IMR-90 (cell line): ENCODE measurements at regions not wholly inside any gene's neighbourhood (a gene's known extent, or its start where the extent isn't known, plus 50 kb on each side); places are given as distances from the start of the nearest gene placed in this dataset.

Experiments used
- ATAC-seq: fragments of 200-7000 bp; cut with Tn5 transposase; 2 replicates; pipeline ENCODE4 v1.9.1; 2020; ENCODE audit warnings: low read depth, mild to moderate bottlenecking, moderate library complexity
- BruUV-seq: library from RNA; stranded (reverse); fragments of 400-500 nt; replicated peaks from 2 replicates; lab custom pipeline; 2021; lab: Mats Ljungman, UMichigan
- CTCF ChIA-PET: fragments of 300-600 bp; formaldehyde crosslinking; extraction: SDS; loops from one replicate; lab custom pipeline; 2021; ENCODE audit warnings: antibody characterized with exemption; lab: Yijun Ruan, JAX
- POLR2A ChIA-PET: fragments of 300-600 bp; sonication (Branson Sonifier 250); formaldehyde crosslinking; loops from one replicate; lab custom pipeline; 2022; ENCODE audit warnings: antibody characterized with exemption; ENCODE audit not compliant: unreplicated experiment; lab: Charles Lee
- DNase-seq: peaks from one replicate; pipeline ENCODE4 v3.0.0; 2013
- H2AFZ ChIP-seq: replicated peaks from 2 replicates; pipeline ENCODE3; 2013; ENCODE audit warnings: low read length, mild to moderate bottlenecking; ENCODE audit not compliant: poor library complexity
- H2AK5ac ChIP-seq: 2 replicates; pipeline ENCODE4 v1.6.1; 2013; ENCODE audit warnings: low read depth, low read length, inconsistent platforms
- H2AK9ac ChIP-seq: replicated peaks from 2 replicates; pipeline ENCODE3; 2013; ENCODE audit warnings: mild to moderate bottlenecking, low read depth, low read length, moderate library complexity; ENCODE audit not compliant: poor library complexity
- H2BK120ac ChIP-seq: 2 replicates; pipeline ENCODE4 v1.6.1; 2013; ENCODE audit warnings: low read depth, low read length, inconsistent platforms
- H2BK15ac ChIP-seq: 3 replicates; pipeline ENCODE4 v1.6.1; 2013; ENCODE audit warnings: low read depth, low read length, inconsistent platforms
- H2BK20ac ChIP-seq: 2 replicates; pipeline ENCODE4 v1.6.1; 2013; ENCODE audit warnings: low read depth, mild to moderate bottlenecking, inconsistent platforms, low read length, moderate library complexity
- H2BK5ac ChIP-seq: 2 replicates; pipeline ENCODE4 v1.6.1; 2013; ENCODE audit warnings: mild to moderate bottlenecking, low read depth, low read length, inconsistent platforms; ENCODE audit not compliant: poor library complexity, severe bottlenecking
- H3K14ac ChIP-seq: replicated peaks from 2 replicates; pipeline ENCODE4 v1.6.1; 2013; ENCODE audit warnings: low read depth, low read length, inconsistent platforms
- H3K18ac ChIP-seq: 2 replicates; pipeline ENCODE4 v1.6.1; 2013; ENCODE audit warnings: low read depth, low read length, control low read depth
- H3K23ac ChIP-seq: 2 replicates; pipeline ENCODE4 v1.6.1; 2013; ENCODE audit warnings: low read depth, low read length, inconsistent platforms
- H3K27ac ChIP-seq: 2 replicates; pipeline ENCODE4 v1.5.1; 2013; ENCODE audit warnings: mild to moderate bottlenecking, control low read depth, low read length; ENCODE audit not compliant: insufficient read depth
- H3K27me3 ChIP-seq: 2 replicates; pipeline ENCODE4 v1.6.1; 2013; ENCODE audit warnings: low read length; ENCODE audit not compliant: control insufficient read depth, insufficient read depth
- H3K36me3 ChIP-seq: 2 replicates; pipeline ENCODE4 v1.6.1; 2013; ENCODE audit warnings: low read length, mixed read lengths; ENCODE audit not compliant: control insufficient read depth, insufficient read depth
- H3K4ac ChIP-seq: 2 replicates; pipeline ENCODE4 v1.6.1; 2013; ENCODE audit warnings: low read depth, low read length, inconsistent platforms
- H3K4me1 ChIP-seq: 2 replicates; pipeline ENCODE4 v1.6.1; 2013; ENCODE audit warnings: low read length, mixed read lengths; ENCODE audit not compliant: control insufficient read depth, insufficient read depth
- H3K4me2 ChIP-seq: 2 replicates; pipeline ENCODE4 v1.6.1; 2013; ENCODE audit warnings: low read depth, mild to moderate bottlenecking, control low read depth, low read length, moderate library complexity
- H3K4me3 ChIP-seq: 2 replicates; pipeline ENCODE4 v1.5.1; 2013; ENCODE audit warnings: low read depth, mild to moderate bottlenecking, control low read depth, low read length, moderate library complexity; ENCODE audit not compliant: insufficient read depth
- H3K56ac ChIP-seq: 2 replicates; pipeline ENCODE4 v1.6.1; 2013; ENCODE audit warnings: low read length, inconsistent platforms; ENCODE audit not compliant: insufficient read depth; ENCODE audit errors: extremely low read depth
- H3K79me1 ChIP-seq, 2 experiments: 2 replicates each; pipeline ENCODE4 v1.6.1; 2013; ENCODE audit warnings: low read length in 2 of 2, inconsistent platforms in 1 of 2, low read depth in 1 of 2
- H3K9ac ChIP-seq: 2 replicates; pipeline ENCODE4 v1.6.1; 2013; ENCODE audit warnings: low read depth, low read length, control low read depth
- H3K9me1 ChIP-seq: 2 replicates; pipeline ENCODE4 v1.6.1; 2013; ENCODE audit warnings: low read length, inconsistent platforms; ENCODE audit not compliant: insufficient read depth
- H3K9me3 ChIP-seq: 2 replicates; pipeline ENCODE4 v1.6.1; 2013; ENCODE audit warnings: low read length; ENCODE audit not compliant: control insufficient read depth, insufficient read depth
- H4K20me1 ChIP-seq: 2 replicates; pipeline ENCODE4 v1.6.1; 2013; ENCODE audit warnings: low read length, inconsistent platforms; ENCODE audit not compliant: insufficient read depth
- H4K5ac ChIP-seq: 2 replicates; pipeline ENCODE4 v1.6.1; 2013; ENCODE audit warnings: mild to moderate bottlenecking, low read depth, low read length, control low read depth
- H4K8ac ChIP-seq, 2 experiments: 2 replicates each; pipeline ENCODE4 v1.6.1; 2013; ENCODE audit warnings: low read depth in 2 of 2, low read length in 2 of 2, control low read depth in 1 of 2, inconsistent platforms in 1 of 2
- H4K91ac ChIP-seq: 2 replicates; pipeline ENCODE4 v1.6.1; 2013; ENCODE audit warnings: low read depth, low read length, inconsistent platforms; ENCODE audit not compliant: insufficient read depth
- BHLHE40 ChIP-seq: fragments of 150-350 bp; IDR thresholded peaks from 2 replicates; pipeline ENCODE4 v1.6.1; 2016; ENCODE audit warnings: mild to moderate bottlenecking, low read depth, low read length
- CEBPB ChIP-seq: IDR thresholded peaks from 2 replicates; pipeline ENCODE4 v1.6.1; 2012; ENCODE audit warnings: low read depth, low read length, improper control_type of control experiment
- FOS ChIP-seq: fragments of 150-350 bp; IDR thresholded peaks from 2 replicates; pipeline ENCODE4 v1.6.1; 2016; ENCODE audit warnings: low read depth, low read length
- MXI1 ChIP-seq: IDR thresholded peaks from 2 replicates; pipeline ENCODE4 v1.6.1; 2012; ENCODE audit warnings: low read depth, mild to moderate bottlenecking, low read length, moderate library complexity, borderline replicate concordance
- POLR2A ChIP-seq: IDR thresholded peaks from 2 replicates; pipeline ENCODE4 v1.6.1; 2012; ENCODE audit warnings: mild to moderate bottlenecking, low read depth, low read length
- RFX5 ChIP-seq: IDR thresholded peaks from 2 replicates; pipeline ENCODE4 v1.8.0; 2012; ENCODE audit warnings: low read depth, mild to moderate bottlenecking, low read length, moderate library complexity
- WGBS, 2 experiments: methylation state at CpG; one replicate each; pipeline versions ENCODE4 v1.1.5 to v1.1.7; 2013; ENCODE audit warnings: missing lambda C conversion rate in 2 of 2; ENCODE audit not compliant: insufficient read length in 1 of 2; ENCODE audit errors: extremely low coverage in 2 of 2; 5-methylcytosine and 5-hydroxymethylcytosine counted together
- dilution Hi-C: fragments of 300-500 bp; cut with HindIII; formaldehyde crosslinking; loops from one replicate; pipeline ENCODE4 v1.14.3; 2018; ENCODE audit warnings: low sequenced_read_pairs; ENCODE audit not compliant: unreplicated experiment
- in situ Hi-C: fragments of 300-500 bp; cut with MboI; formaldehyde crosslinking; loops from 3 replicates; pipeline ENCODE4 v1.14.3; 2019; ENCODE audit warnings: low sequenced_read_pairs, inconsistent platforms, mixed read lengths
- intact Hi-C: fragments of 100-400 bp; cut with micrococcal nuclease; formaldehyde crosslinking; loops from 2 replicates; pipeline ENCODE4 v1.10.0; 2022
- TF ChIP-seq, protein P1 (sequence below): conservative IDR thresholded peaks from 2 replicates; pipeline ENCODE4 v1.5.1; 2012; ENCODE audit warnings: mild to moderate bottlenecking, low read depth, low read length, improper control_type of control experiment
- TF ChIP-seq, protein P2 (sequence below): fragments of 150-350 bp; IDR thresholded peaks from 2 replicates; pipeline ENCODE4 v1.6.1; 2017; ENCODE audit warnings: mild to moderate bottlenecking, antibody characterized with exemption, low read length, low read depth
- TF ChIP-seq, protein P3 (sequence below): fragments of 150-350 bp; IDR thresholded peaks from 2 replicates; pipeline ENCODE4 v1.6.1; 2016; ENCODE audit warnings: low read depth, mild to moderate bottlenecking, low read length, moderate library complexity, borderline replicate concordance

DNA sequence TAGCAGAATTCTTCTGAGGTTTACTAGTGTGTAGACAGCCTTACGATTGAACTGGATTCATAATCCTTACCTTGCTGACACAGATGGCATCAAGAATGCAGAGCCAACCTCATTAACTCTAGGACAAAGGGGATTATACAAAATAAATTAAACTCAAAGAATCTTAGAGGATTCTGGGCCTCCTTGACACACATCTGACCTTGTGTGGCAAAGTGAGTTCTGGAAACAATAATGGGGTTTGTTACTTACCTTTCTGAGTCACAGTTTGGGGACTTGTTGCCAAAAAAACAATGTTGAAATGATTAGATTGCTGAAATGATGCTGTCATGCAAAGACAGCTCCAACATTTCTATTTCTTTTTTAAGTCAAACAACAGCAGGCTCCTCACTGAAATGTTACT is 179.1 kb upstream of the ISX start:
- no peaks in the 10 kb centered on the region for H3K4me1 ChIP-seq
- ChIA-PET CTCF (no interaction called here), POLR2A (no interaction called here)
- BruUV-seq = no TSS peak
- ATAC-seq = no peak
- no peak overlapping the region for H3K4ac ChIP-seq
- H3K9me1 ChIP-seq = no peaks in the 10 kb centered on the region
- H3K18ac ChIP-seq = no peak overlapping the region
- no peak overlapping the region for H4K5ac ChIP-seq
- H3K9me3 ChIP-seq = peaks cover 9% of the 10 kb centered on the region
- no peak overlapping the region for H3K27ac ChIP-seq
- no peak overlapping the region for H3K9ac ChIP-seq
- in situ Hi-C loops = no loop called here
- intact Hi-C loops = no loop called here
- H3K4me3 ChIP-seq = no peak overlapping the region
- no peak overlapping the region for H2AK9ac ChIP-seq
- H3K36me3 ChIP-seq = no peaks in the 10 kb centered on the region
- TF ChIP-seq CEBPB (no peak), MXI1 (no peak), FOS (no peak), BHLHE40 (no peak), RFX5 (no peak), POLR2A (no peak)
- TF ChIP-seq, protein P1, sequence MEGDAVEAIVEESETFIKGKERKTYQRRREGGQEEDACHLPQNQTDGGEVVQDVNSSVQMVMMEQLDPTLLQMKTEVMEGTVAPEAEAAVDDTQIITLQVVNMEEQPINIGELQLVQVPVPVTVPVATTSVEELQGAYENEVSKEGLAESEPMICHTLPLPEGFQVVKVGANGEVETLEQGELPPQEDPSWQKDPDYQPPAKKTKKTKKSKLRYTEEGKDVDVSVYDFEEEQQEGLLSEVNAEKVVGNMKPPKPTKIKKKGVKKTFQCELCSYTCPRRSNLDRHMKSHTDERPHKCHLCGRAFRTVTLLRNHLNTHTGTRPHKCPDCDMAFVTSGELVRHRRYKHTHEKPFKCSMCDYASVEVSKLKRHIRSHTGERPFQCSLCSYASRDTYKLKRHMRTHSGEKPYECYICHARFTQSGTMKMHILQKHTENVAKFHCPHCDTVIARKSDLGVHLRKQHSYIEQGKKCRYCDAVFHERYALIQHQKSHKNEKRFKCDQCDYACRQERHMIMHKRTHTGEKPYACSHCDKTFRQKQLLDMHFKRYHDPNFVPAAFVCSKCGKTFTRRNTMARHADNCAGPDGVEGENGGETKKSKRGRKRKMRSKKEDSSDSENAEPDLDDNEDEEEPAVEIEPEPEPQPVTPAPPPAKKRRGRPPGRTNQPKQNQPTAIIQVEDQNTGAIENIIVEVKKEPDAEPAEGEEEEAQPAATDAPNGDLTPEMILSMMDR = no peak
- TF ChIP-seq, protein P2, sequence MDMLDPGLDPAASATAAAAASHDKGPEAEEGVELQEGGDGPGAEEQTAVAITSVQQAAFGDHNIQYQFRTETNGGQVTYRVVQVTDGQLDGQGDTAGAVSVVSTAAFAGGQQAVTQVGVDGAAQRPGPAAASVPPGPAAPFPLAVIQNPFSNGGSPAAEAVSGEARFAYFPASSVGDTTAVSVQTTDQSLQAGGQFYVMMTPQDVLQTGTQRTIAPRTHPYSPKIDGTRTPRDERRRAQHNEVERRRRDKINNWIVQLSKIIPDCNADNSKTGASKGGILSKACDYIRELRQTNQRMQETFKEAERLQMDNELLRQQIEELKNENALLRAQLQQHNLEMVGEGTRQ = no peak
- TF ChIP-seq, protein P3, sequence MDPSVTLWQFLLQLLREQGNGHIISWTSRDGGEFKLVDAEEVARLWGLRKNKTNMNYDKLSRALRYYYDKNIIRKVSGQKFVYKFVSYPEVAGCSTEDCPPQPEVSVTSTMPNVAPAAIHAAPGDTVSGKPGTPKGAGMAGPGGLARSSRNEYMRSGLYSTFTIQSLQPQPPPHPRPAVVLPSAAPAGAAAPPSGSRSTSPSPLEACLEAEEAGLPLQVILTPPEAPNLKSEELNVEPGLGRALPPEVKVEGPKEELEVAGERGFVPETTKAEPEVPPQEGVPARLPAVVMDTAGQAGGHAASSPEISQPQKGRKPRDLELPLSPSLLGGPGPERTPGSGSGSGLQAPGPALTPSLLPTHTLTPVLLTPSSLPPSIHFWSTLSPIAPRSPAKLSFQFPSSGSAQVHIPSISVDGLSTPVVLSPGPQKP = no peak
- no peak overlapping the region for H2BK20ac ChIP-seq
- no peak overlapping the region for H3K14ac ChIP-seq
- no peak overlapping the region for H4K91ac ChIP-seq
- no peaks in the 10 kb centered on the region for H4K20me1 ChIP-seq
- DNase-seq = no peak
- no peak overlapping the region for H2AFZ ChIP-seq
- H4K8ac ChIP-seq = no peak overlapping the region
- H3K79me1 ChIP-seq = no peaks in the 10 kb centered on the region
- dilution Hi-C loops = no loop called here
- no peaks in the 10 kb centered on the region for H3K27me3 ChIP-seq
- no CpG with 5 or more reads among the region's 1 CpG for WGBS, 2 experiments
- no peak overlapping the region for H3K4me2 ChIP-seq
- no peak overlapping the region for H2BK15ac ChIP-seq
- no peak overlapping the region for H2AK5ac ChIP-seq
- no peak overlapping the region for H3K23ac ChIP-seq
- no peak overlapping the region for H2BK5ac ChIP-seq
- H2BK120ac ChIP-seq = no peak overlapping the region
- no peak overlapping the region for H3K56ac ChIP-seq
